IPS-18a (cell line): ENCODE measurements at regions not wholly inside any gene's neighbourhood (a gene's known extent, or its start where the extent isn't known, plus 50 kb on each side); places are given as distances from the start of the nearest gene placed in this dataset.

Experiments
- H3K27ac ChIP-seq: one replicate; pipeline ENCODE4 v1.5.1; 2013; ENCODE audit warnings: low read length
- H3K27me3 ChIP-seq: one replicate; pipeline ENCODE4 v1.6.1; 2013; ENCODE audit warnings: mild to moderate bottlenecking, low read length; ENCODE audit not compliant: control insufficient read depth, insufficient read depth
- H3K36me3 ChIP-seq: one replicate; pipeline ENCODE4 v1.6.1; 2013; ENCODE audit warnings: low read depth, low read length; ENCODE audit not compliant: control insufficient read depth
- H3K4me1 ChIP-seq: one replicate; pipeline ENCODE4 v1.6.1; 2013; ENCODE audit warnings: low read depth, low read length; ENCODE audit not compliant: control insufficient read depth
- H3K4me3 ChIP-seq: one replicate; pipeline ENCODE4 v1.5.1; 2013; ENCODE audit warnings: low read length
- H3K9ac ChIP-seq: one replicate; pipeline ENCODE4 v1.6.1; 2013; ENCODE audit warnings: mild to moderate bottlenecking, low read length, moderate library complexity
- H3K9me3 ChIP-seq: one replicate; pipeline ENCODE4 v1.6.1; 2013; ENCODE audit warnings: low read depth, low read length; ENCODE audit not compliant: control insufficient read depth

GRCh38 chr4:155008389-155008788 is 200.0 kb upstream of the NPY2R start:
- no peaks in the 10 kb centered on the region for H3K9me3 ChIP-seq
- H3K4me3 ChIP-seq: no peak overlapping the region
- no peaks in the 10 kb centered on the region for H3K36me3 ChIP-seq

GRCh38 chr4:155009288-155009687 is 199.1 kb upstream of the NPY2R start:
- no peaks in the 10 kb centered on the region for H3K36me3 ChIP-seq
- no peaks in the 10 kb centered on the region for H3K4me1 ChIP-seq
- no peak overlapping the region for H3K9ac ChIP-seq
- no peaks in the 10 kb centered on the region for H3K27me3 ChIP-seq
- H3K9me3 ChIP-seq: no peaks in the 10 kb centered on the region
- H3K4me3 ChIP-seq: no peak overlapping the region
- H3K27ac ChIP-seq: no peak overlapping the region

More at GRCh38 chr4:155008389-155008788, 200.0 kb upstream of the NPY2R start:
- Histone ChIP-seq H3K27me3 (no peaks in the 10 kb centered on the region), H3K27ac (no peak overlapping the region), H3K9ac (no peak overlapping the region), H3K4me1 (no peaks in the 10 kb centered on the region)

GRCh38 chr4:155010376-155010775 is 198.1 kb upstream of the NPY2R start:
- no peak overlapping the region for H3K9ac ChIP-seq
- no peak overlapping the region for H3K27ac ChIP-seq

GRCh38 chr4:155011163-155011780 is 197.2 kb upstream of the NPY2R start:
- Histone ChIP-seq H3K27ac (no peak overlapping the region), H3K9me3 (no peaks in the 10 kb centered on the region), H3K27me3 (no peaks in the 10 kb centered on the region), H3K4me1 (no peaks in the 10 kb centered on the region), H3K4me3 (no peak overlapping the region), H3K36me3 (no peaks in the 10 kb centered on the region), H3K9ac (no peak overlapping the region)

More at GRCh38 chr4:155010376-155010775, 198.1 kb upstream of the NPY2R start:
- Histone ChIP-seq H3K36me3 (no peaks in the 10 kb centered on the region), H3K27me3 (no peaks in the 10 kb centered on the region), H3K4me1 (no peaks in the 10 kb centered on the region), H3K4me3 (no peak overlapping the region), H3K9me3 (no peaks in the 10 kb centered on the region)

GRCh38 chr4:155012469-155012868 is 196.0 kb upstream of the NPY2R start:
- Histone ChIP-seq H3K9me3 (no peaks in the 10 kb centered on the region), H3K4me1 (no peaks in the 10 kb centered on the region), H3K36me3 (no peaks in the 10 kb centered on the region), H3K27me3 (no peaks in the 10 kb centered on the region), H3K27ac (no peak overlapping the region), H3K4me3 (no peak overlapping the region), H3K9ac (no peak overlapping the region)

GRCh38 chr4:155017426-155017825 is 191.0 kb upstream of the NPY2R start:
- Histone ChIP-seq H3K9ac (no peak overlapping the region), H3K4me1 (no peaks in the 10 kb centered on the region), H3K27me3 (no peaks in the 10 kb centered on the region), H3K36me3 (no peaks in the 10 kb centered on the region), H3K4me3 (no peak overlapping the region), H3K27ac (no peak overlapping the region), H3K9me3 (no peaks in the 10 kb centered on the region)

- Histone ChIP-seq H3K4me3 (no peak overlapping the region), H3K27me3 (no peaks in the 10 kb centered on the region), H3K27ac (no peak overlapping the region), H3K9ac (no peak overlapping the region), H3K4me1 (no peaks in the 10 kb centered on the region), H3K9me3 (no peaks in the 10 kb centered on the region), H3K36me3 (no peaks in the 10 kb centered on the region)
Observed at GRCh38 chr4:155025762-155026457, 182.5 kb upstream of the NPY2R start.

- H3K27ac ChIP-seq: no peak overlapping the region
- no peaks in the 10 kb centered on the region for H3K9me3 ChIP-seq
- no peaks in the 10 kb centered on the region for H3K36me3 ChIP-seq
- no peak overlapping the region for H3K4me3 ChIP-seq
- no peak overlapping the region for H3K9ac ChIP-seq
- H3K4me1 ChIP-seq: no peaks in the 10 kb centered on the region
- no peaks in the 10 kb centered on the region for H3K27me3 ChIP-seq
Observed at GRCh38 chr4:155026715-155027114, 181.7 kb upstream of the NPY2R start.

GRCh38 chr4:155032521-155033229 is 175.8 kb upstream of the NPY2R start:
- Histone ChIP-seq H3K9ac (no peak overlapping the region), H3K27me3 (no peaks in the 10 kb centered on the region), H3K4me3 (no peak overlapping the region), H3K9me3 (no peaks in the 10 kb centered on the region), H3K4me1 (no peaks in the 10 kb centered on the region), H3K27ac (no peak overlapping the region), H3K36me3 (no peaks in the 10 kb centered on the region)

GRCh38 chr4:155033604-155034003 is 174.8 kb upstream of the NPY2R start:
- Histone ChIP-seq H3K4me3 (no peak overlapping the region), H3K27me3 (no peaks in the 10 kb centered on the region), H3K4me1 (no peaks in the 10 kb centered on the region), H3K9me3 (no peaks in the 10 kb centered on the region), H3K36me3 (no peaks in the 10 kb centered on the region), H3K9ac (no peak overlapping the region), H3K27ac (no peak overlapping the region)

GRCh38 chr4:155037031-155037430 is 171.4 kb upstream of the NPY2R start:
- Histone ChIP-seq H3K36me3 (no peaks in the 10 kb centered on the region), H3K9me3 (no peaks in the 10 kb centered on the region), H3K4me3 (no peak overlapping the region), H3K27ac (no peak overlapping the region), H3K4me1 (no peaks in the 10 kb centered on the region), H3K9ac (no peak overlapping the region), H3K27me3 (no peaks in the 10 kb centered on the region)
